ENCODE measurements at regions not wholly inside any gene's neighbourhood (a gene's known extent, or its start where the extent isn't known, plus 50 kb on each side); places are given as distances from the start of the nearest gene placed in this dataset.

DNA sequence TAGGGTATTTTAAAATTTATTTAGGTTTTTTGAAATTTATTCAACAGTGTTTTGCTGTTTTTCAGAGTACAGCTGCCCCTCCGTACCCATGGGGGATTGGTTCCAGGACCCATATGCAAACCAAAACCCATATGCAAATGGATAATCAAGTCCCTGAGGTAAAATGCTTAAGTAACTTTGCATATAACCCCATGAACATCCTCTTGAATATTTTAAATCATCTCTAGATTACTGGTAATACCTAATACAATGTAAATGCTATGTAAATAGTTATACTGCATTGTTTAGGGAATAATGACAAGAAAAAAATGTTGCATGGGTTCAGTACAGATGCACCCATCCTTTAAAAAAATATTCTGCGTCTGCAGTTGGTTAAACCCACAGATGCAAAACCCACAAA is 547.9 kb upstream of the CDH4 start:
- no peak for TF ChIP-seq SIN3A (IDR thresholded peaks at IDR 0.05; ENCODE audit: borderline replicate concordance, insufficient read depth, low read length)
- no peak for TF ChIP-seq TAF1 (IDR thresholded peaks at IDR 0.05; ENCODE audit: borderline replicate concordance, insufficient read depth, low read length)
- no peak for TF ChIP-seq FOXP2 (optimal IDR thresholded peaks at IDR 0.05; ENCODE audit: borderline replicate concordance, extremely low read depth, extremely low read length, insufficient read depth)

DNA sequence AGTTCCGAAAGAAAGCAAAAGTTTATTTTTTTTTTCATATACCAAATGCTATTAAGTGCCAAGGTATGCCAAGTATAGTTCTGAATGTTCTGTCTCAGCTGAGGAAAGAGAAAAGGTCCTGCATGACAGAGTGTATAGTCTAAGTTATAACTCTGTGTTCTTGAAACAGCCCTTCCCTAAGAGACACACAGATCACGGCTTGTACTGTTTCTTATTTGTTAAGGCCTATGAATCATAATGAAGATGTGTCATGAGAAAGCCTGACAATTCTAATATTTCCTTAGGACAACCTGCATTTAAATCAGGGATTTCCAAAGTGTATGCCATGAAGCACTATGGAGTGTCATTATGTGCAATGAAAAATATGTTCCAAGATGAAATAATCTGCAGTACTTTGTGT is 538.7 kb upstream of the CDH4 start:
- no peak for TF ChIP-seq TAF1 (IDR thresholded peaks at IDR 0.05; ENCODE audit: borderline replicate concordance, insufficient read depth, low read length)
- no peak for TF ChIP-seq FOXP2 (optimal IDR thresholded peaks at IDR 0.05; ENCODE audit: borderline replicate concordance, extremely low read depth, extremely low read length, insufficient read depth)
- TF ChIP-seq, protein P1, sequence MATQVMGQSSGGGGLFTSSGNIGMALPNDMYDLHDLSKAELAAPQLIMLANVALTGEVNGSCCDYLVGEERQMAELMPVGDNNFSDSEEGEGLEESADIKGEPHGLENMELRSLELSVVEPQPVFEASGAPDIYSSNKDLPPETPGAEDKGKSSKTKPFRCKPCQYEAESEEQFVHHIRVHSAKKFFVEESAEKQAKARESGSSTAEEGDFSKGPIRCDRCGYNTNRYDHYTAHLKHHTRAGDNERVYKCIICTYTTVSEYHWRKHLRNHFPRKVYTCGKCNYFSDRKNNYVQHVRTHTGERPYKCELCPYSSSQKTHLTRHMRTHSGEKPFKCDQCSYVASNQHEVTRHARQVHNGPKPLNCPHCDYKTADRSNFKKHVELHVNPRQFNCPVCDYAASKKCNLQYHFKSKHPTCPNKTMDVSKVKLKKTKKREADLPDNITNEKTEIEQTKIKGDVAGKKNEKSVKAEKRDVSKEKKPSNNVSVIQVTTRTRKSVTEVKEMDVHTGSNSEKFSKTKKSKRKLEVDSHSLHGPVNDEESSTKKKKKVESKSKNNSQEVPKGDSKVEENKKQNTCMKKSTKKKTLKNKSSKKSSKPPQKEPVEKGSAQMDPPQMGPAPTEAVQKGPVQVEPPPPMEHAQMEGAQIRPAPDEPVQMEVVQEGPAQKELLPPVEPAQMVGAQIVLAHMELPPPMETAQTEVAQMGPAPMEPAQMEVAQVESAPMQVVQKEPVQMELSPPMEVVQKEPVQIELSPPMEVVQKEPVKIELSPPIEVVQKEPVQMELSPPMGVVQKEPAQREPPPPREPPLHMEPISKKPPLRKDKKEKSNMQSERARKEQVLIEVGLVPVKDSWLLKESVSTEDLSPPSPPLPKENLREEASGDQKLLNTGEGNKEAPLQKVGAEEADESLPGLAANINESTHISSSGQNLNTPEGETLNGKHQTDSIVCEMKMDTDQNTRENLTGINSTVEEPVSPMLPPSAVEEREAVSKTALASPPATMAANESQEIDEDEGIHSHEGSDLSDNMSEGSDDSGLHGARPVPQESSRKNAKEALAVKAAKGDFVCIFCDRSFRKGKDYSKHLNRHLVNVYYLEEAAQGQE (IDR thresholded peaks at IDR 0.05; ENCODE audit: insufficient read depth in 1 of 2, low read depth in 2 of 2, low read length in 2 of 2) = no peak
- TF ChIP-seq POLR2AphosphoS5 (IDR thresholded peaks at IDR 0.05; ENCODE audit: low read depth, low read length) = no peak
- TF ChIP-seq SIN3A (IDR thresholded peaks at IDR 0.05; ENCODE audit: borderline replicate concordance, insufficient read depth, low read length) = no peak

DNA sequence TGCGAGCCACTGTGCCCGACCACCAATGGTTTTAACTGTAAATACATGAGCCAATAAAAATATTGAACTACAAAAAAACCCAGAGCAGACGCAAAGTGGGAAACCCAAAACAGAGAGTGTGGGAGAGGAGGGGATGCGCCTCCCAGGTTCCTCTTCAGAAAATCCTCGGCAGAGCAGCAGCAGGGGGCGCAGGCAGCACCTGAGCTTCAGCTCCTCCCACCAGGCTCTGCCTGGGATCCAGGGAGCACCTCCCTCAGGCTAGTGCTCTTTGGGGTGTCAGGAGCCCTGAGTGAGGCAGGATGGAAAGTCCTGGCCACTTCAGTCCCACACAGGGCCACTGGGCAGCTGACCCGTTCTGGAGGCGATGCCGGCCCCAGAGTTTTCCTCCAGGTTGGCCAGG is 536.9 kb upstream of the CDH4 start:
- TF ChIP-seq SIN3A (IDR thresholded peaks at IDR 0.05; ENCODE audit: borderline replicate concordance, insufficient read depth, low read length) (no peak), FOXP2 (optimal IDR thresholded peaks at IDR 0.05; ENCODE audit: borderline replicate concordance, extremely low read depth, extremely low read length, insufficient read depth) (no peak), POLR2AphosphoS5 (IDR thresholded peaks at IDR 0.05; ENCODE audit: low read depth, low read length) (no peak), TAF1 (IDR thresholded peaks at IDR 0.05; ENCODE audit: borderline replicate concordance, insufficient read depth, low read length) (no peak)
- TF ChIP-seq, protein P1 (IDR thresholded peaks at IDR 0.05; ENCODE audit: insufficient read depth in 1 of 2, low read depth in 2 of 2, low read length in 2 of 2) = no peak

DNA sequence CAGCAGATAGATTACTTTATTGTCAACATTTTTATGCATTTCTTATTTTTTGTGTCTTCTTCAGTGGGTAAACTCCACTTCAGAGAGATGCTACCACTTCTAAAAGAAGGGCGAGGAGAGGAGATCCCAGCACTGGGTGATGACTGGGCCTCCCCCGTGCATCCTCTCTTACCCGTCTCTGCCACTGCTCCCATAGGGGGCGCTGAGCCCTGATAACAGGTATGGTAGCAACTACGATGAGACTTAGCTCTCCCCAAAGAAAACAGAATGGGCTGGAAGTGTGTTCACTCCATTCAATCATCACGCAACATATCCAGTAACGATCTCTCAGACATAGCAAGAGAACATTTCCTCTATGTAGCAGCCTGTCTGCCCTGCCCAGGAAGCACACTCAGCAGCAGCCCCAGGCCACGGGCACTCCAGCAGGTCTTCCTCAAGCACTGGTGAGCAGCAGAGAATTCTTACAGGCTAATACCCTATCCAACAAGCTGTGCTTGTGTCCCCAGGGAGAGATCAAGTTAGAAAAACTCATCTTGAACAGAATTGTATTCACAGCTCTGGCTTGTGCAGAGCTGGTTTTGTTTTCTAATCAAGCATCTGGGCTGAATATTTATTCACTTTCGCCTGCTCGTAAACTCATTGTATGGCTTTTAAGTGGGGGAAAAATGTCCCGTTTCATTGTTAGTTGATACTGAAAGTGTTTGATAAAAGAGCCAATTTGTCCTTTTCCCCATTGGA is 533.1 kb upstream of the CDH4 start:
- TF ChIP-seq SIN3A (IDR thresholded peaks at IDR 0.05; ENCODE audit: borderline replicate concordance, insufficient read depth, low read length) (no peak), POLR2AphosphoS5 (IDR thresholded peaks at IDR 0.05; ENCODE audit: low read depth, low read length) (no peak), TAF1 (IDR thresholded peaks at IDR 0.05; ENCODE audit: borderline replicate concordance, insufficient read depth, low read length) (no peak), FOXP2 (optimal IDR thresholded peaks at IDR 0.05; ENCODE audit: borderline replicate concordance, extremely low read depth, extremely low read length, insufficient read depth) (no peak)
- TF ChIP-seq, protein P1 (IDR thresholded peaks at IDR 0.05; ENCODE audit: insufficient read depth in 1 of 2, low read depth in 2 of 2, low read length in 2 of 2) = no peak

DNA sequence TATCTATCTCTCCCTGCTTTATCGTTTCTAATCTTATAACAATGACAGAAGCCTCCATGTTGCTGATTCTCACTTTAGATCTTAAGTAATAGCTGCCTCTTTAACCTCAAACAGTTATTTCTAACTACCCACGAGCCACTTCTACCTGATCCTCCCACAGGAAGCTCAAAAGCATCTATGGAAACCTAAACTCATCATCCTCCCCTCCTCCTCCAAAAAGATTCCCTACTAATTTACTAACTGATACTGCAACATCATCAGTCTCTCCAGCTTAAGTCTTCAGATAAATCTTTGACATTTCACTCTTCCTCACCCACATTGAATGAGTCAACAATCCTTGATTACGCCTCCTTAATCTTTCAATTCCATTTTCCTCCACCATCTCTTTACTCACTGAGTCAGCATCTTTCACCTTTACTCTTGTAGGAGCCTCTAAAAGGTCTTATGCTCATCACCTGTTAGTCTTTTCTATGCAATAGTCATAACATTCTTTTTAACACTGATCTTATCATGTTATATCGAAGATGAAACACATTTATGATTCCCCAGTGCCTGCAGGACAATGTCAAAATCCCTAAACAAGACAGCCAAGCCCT is 526.7 kb upstream of the CDH4 start:
- TF ChIP-seq SIN3A (IDR thresholded peaks at IDR 0.05; ENCODE audit: borderline replicate concordance, insufficient read depth, low read length) (no peak), POLR2AphosphoS5 (IDR thresholded peaks at IDR 0.05; ENCODE audit: low read depth, low read length) (no peak), TAF1 (IDR thresholded peaks at IDR 0.05; ENCODE audit: borderline replicate concordance, insufficient read depth, low read length) (no peak), FOXP2 (optimal IDR thresholded peaks at IDR 0.05; ENCODE audit: borderline replicate concordance, extremely low read depth, extremely low read length, insufficient read depth) (no peak)
- TF ChIP-seq, protein P1 (IDR thresholded peaks at IDR 0.05; ENCODE audit: insufficient read depth in 1 of 2, low read depth in 2 of 2, low read length in 2 of 2) = no peak

Data from PFSK-1 (cell line).